Aorta (tissue), 5 donors: ENCODE measurements at regions not wholly inside any gene's neighbourhood (a gene's known extent, or its start where the extent isn't known, plus 50 kb on each side); places are given as distances from the start of the nearest gene placed in this dataset.

Experiments
- ATAC-seq: fragments of 200-7000 bp; cut with Tn5 transposase; one replicate; pipeline ENCODE4 v1.9.1; 2022; ENCODE audit warnings: moderate library complexity; ENCODE audit not compliant: low FRiP score
- DNase-seq, 2 donors: peaks; one replicate each; pipeline ENCODE4 v3.0.0-alpha.2; 2020
- H3K27ac ChIP-seq, 2 donors: one replicate each; pipeline ENCODE4 v1.5.1; 2013; ENCODE audit warnings: low read length in 2 of 2, mild to moderate bottlenecking in 2 of 2, moderate library complexity in 2 of 2, control low read depth in 1 of 2, inconsistent platforms in 1 of 2, low read depth in 1 of 2
- H3K27me3 ChIP-seq, 2 donors: one replicate each; pipeline ENCODE4 v1.6.1; 2013; ENCODE audit warnings: control low read depth in 1 of 2, low read length in 1 of 2, mild to moderate bottlenecking in 1 of 2, moderate library complexity in 1 of 2; ENCODE audit not compliant: insufficient read depth in 2 of 2, control insufficient read depth in 1 of 2
- H3K36me3 ChIP-seq, 2 donors: one replicate each; pipeline ENCODE4 v1.6.1; 2013; ENCODE audit warnings: control low read depth in 1 of 2, low read length in 1 of 2, mild to moderate bottlenecking in 1 of 2; ENCODE audit not compliant: insufficient read depth in 2 of 2, control insufficient read depth in 1 of 2
- H3K4me1 ChIP-seq, 2 donors: one replicate each; pipeline ENCODE4 v1.6.1; 2013; ENCODE audit warnings: low read length in 2 of 2, control low read depth in 1 of 2, mild to moderate bottlenecking in 1 of 2, moderate library complexity in 1 of 2; ENCODE audit not compliant: insufficient read depth in 2 of 2, control insufficient read depth in 1 of 2
- H3K4me3 ChIP-seq, 2 donors: one replicate each; pipeline ENCODE4 v1.5.1; 2013; ENCODE audit warnings: low read length in 2 of 2, control low read depth in 1 of 2, mild to moderate bottlenecking in 1 of 2
- H3K9me3 ChIP-seq: one replicate; pipeline ENCODE4 v1.6.1; 2013; ENCODE audit warnings: mild to moderate bottlenecking, low read length; ENCODE audit not compliant: control insufficient read depth
- WGBS, 2 donors: extraction: QIAGEN DNeasy Blood & Tissue Kit; methylation state at CpG; one replicate each; pipeline ENCODE4 v1.1.7; 2013; 5-methylcytosine and 5-hydroxymethylcytosine counted together
- intact Hi-C, 2 donors: fragments of 100-400 bp; cut with DNase I; formaldehyde crosslinking; loops; one replicate each; pipeline versions ENCODE4 v1.14.2 to v1.15.0; 2022
- donor health status: healthy with polysubstance abuse.
- donor health status: Bipolar disorder and iron deficiency.
- donor health status: DM: no; HTN: no; CAD: no.
- donor health status: DM: no; HTN: no; CAD: no.
- donor health status: DM: yes; HTN: yes; CAD: no.

DNA sequence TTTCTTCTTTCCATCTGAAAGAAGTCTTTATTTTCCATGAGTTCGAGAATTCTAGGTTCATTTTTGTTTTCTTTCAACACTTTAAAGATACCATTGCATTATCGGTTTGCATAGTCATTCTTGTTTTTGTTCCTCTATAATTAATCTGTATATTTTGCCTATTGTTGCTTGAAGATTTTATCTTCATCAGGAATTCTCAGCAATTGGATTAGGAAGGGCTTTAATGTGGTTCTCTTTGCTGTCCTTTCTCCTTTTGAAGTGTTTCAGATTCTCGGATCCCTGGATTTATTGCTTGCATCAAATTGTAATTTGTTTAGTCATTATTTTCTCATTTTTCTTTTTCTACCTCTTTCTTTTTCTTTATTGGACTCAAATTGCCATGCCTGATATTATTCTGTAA is 609.8 kb downstream of the TLR4 start:
- Histone ChIP-seq H3K27me3 (peaks cover 0 to 2% of the 10 kb centered on the region in 2 donors), H3K4me1 (no peaks in the 10 kb centered on the region), H3K9me3 (peaks cover 2% of the 10 kb centered on the region), H3K4me3 (no peak overlapping the region), H3K27ac (no peak overlapping the region), H3K36me3 (no peaks in the 10 kb centered on the region)
- intact Hi-C loops: no loop called here
- no peak for ATAC-seq
- DNase-seq: no peak
- 51 to 66% methylated on average over 3 of the region's 3 CpGs for WGBS, 2 donors

DNA sequence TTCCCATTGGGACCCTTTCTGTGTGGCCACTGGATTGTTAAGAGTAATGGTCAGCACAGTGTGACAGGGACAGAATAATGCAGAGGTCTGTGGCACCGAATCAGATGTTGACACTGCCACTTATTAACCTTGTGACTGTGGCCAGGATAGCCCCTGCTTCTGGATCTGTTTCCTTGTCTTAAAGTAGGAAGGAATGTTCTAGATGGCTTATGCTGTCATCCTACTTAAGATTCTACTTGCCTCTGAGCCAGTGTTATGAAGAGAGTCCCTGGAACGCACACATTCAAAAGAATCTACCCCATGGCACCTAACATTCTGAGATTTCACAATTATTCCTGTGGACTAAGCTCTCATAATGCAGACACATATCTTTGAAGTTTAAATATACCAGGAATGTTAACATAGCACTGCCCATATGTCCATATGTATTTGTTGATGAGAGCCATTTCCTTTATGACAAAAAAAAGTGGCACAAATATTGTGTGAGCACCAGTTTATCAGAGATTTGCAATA is 612.7 kb downstream of the TLR4 start:
- Histone ChIP-seq H3K36me3 (no peaks in the 10 kb centered on the region), H3K27ac (no peak overlapping the region), H3K27me3 (peaks cover 0 to 2% of the 10 kb centered on the region in 2 donors), H3K4me1 (no peaks in the 10 kb centered on the region), H3K4me3 (no peak overlapping the region), H3K9me3 (peaks cover 2% of the 10 kb centered on the region)
- 65 to 70% methylated on average over 2 of the region's 2 CpGs for WGBS, 2 donors
- ATAC-seq (no peak), DNase-seq (no peak)
- intact Hi-C loops: no loop called here

DNA sequence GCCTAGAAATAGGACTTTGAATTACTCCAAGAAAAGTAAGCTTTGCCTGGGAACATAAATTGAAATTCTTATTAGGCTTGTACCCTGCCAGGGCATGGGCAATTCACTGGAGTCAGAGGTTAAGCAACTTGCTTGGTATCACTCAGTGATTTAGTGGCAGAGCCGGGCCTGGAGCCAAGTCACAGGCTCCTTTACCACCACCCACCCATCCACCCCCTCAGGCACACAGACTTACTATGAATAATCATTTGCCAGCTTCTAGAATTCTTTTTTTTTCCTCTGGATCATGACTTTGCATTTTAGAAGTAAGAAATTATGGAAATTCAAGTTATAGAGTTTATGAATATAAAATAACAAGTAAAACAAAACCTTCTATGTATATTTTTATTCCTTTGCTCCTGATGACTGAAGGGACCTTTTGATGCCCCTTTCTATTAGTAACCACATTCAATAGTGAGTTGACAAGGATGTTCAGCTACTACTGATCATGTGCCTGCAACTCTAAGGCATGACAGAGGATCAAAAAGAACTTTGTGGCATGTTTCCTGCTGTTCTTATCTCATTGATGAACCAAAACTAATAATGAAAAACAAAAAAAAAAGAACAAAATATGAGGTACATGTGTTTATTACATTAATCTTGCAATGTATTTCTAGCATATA is 614.7 kb downstream of the TLR4 start:
- intact Hi-C loops: no loop called here
- 12 to 29% methylated on average over 1 of the region's 1 CpG for WGBS, 2 donors
- Histone ChIP-seq H3K36me3 (no peaks in the 10 kb centered on the region), H3K9me3 (peaks cover 2% of the 10 kb centered on the region), H3K27ac (no peak overlapping the region), H3K4me1 (no peaks in the 10 kb centered on the region), H3K27me3 (peaks cover 0 to 2% of the 10 kb centered on the region in 2 donors), H3K4me3 (no peak overlapping the region)
- no peak for ATAC-seq
- peak in 1 of 2 donors; percentile 74 for DNase-seq

DNA sequence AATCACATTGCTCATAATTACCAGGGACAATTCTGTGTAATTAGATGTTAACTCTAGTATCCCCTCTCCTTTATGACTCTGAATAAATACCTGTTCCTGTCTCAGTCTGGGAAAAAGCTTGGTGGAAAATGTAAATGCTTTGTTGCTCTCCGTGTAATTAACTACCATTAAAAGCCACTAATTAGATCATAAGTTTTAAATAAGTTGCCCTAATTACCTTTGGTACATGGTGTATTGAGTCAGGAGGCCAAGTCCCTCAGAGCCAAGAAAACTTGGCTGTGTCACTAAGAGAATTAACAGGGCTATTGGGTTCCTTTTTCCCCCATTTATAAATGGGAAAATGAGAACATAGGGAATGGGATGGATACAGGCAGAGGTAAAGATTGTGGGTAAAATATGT is 617.6 kb downstream of the TLR4 start:
- 65 to 68% methylated on average over 1 of the region's 1 CpG for WGBS, 2 donors
- H3K4me3 ChIP-seq: no peak overlapping the region
- DNase-seq: no peak
- peaks cover 0 to 2% of the 10 kb centered on the region in 2 donors for H3K27me3 ChIP-seq
- no peak for ATAC-seq
- no peak overlapping the region for H3K27ac ChIP-seq
- peaks cover 2% of the 10 kb centered on the region for H3K9me3 ChIP-seq
- no peaks in the 10 kb centered on the region for H3K36me3 ChIP-seq
- intact Hi-C loops: no loop called here
- H3K4me1 ChIP-seq: no peaks in the 10 kb centered on the region

DNA sequence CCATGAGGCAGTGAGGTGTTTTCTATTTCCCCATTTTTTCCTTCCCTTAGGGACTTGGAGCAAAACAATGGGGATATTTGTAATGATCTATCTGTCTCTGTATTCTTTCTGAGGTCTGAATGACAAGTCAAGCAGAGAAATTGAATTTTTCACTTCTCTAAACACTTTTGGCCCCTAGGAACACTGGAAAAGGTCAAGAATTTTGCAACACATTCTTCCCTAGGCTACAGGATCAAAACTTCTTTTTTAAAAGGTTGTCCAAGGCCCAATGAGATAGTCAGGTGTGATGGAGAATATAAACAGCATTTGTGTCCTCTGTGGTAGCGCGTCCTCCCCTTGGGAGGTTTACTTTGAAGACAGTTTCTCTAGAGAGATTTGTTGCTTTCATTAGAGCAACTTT is 620.5 kb downstream of the TLR4 start:
- no peak overlapping the region for H3K27ac ChIP-seq
- no peaks in the 10 kb centered on the region for H3K4me1 ChIP-seq
- H3K27me3 ChIP-seq: no peaks in the 10 kb centered on the region
- ATAC-seq: no peak
- no peaks in the 10 kb centered on the region for H3K36me3 ChIP-seq
- WGBS, 2 donors: 37 to 47% methylated on average over 2 of the region's 2 CpGs
- no peaks in the 10 kb centered on the region for H3K9me3 ChIP-seq
- DNase-seq: no peak
- intact Hi-C loops: no loop called here
- no peak overlapping the region for H3K4me3 ChIP-seq

DNA sequence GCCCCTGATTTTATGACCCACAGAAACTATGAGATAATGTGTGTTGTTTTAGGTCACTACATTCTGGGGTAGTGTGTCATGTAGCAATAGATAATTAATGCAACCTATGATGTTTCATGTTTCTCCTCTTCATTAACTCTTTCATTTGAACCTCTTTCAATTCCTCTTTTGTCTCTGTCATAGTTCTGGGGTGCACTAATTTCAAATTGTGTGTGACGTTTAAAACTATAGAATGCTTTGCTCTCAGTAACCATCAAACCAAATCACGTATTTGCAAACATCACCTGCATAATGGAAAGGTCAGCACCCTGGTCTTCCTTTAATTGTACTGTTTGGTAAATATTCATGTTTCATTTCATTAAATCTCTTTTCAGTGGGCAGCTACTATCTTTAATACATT is 621.6 kb downstream of the TLR4 start:
- DNase-seq (no peak), ATAC-seq (no peak)
- H3K4me1 ChIP-seq: no peaks in the 10 kb centered on the region
- H3K4me3 ChIP-seq: no peak overlapping the region
- no peaks in the 10 kb centered on the region for H3K9me3 ChIP-seq
- H3K36me3 ChIP-seq: no peaks in the 10 kb centered on the region
- H3K27ac ChIP-seq: no peak overlapping the region
- WGBS, 2 donors: 82% methylated on average over 2 of the region's 2 CpGs
- no peaks in the 10 kb centered on the region for H3K27me3 ChIP-seq
- intact Hi-C loops: no loop called here

DNA sequence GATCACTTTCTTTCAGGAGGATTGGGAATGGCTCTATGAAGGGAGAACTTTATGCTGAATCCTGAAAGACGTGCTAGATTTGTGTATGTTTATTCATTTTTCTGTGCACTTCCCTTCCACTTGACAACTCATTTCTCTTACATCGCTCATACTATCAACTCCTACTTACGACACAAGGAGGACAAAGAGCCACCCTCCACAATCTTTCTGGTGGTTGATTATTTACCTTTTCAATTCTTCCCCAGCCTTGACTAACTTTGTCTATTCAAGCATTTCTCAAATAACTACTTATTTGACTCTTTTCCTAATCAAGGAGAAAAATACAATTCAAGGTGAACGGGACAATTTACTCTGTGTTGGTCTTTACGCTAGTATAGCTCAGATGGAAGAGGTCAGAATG is 622.1 kb downstream of the TLR4 start:
- ATAC-seq: no peak
- Histone ChIP-seq H3K27me3 (no peaks in the 10 kb centered on the region), H3K27ac (no peak overlapping the region), H3K9me3 (no peaks in the 10 kb centered on the region), H3K36me3 (no peaks in the 10 kb centered on the region), H3K4me1 (no peaks in the 10 kb centered on the region), H3K4me3 (no peak overlapping the region)
- DNase-seq: no peak
- 65 to 69% methylated on average over 5 of the region's 5 CpGs for WGBS, 2 donors
- intact Hi-C loops: no loop called here

DNA sequence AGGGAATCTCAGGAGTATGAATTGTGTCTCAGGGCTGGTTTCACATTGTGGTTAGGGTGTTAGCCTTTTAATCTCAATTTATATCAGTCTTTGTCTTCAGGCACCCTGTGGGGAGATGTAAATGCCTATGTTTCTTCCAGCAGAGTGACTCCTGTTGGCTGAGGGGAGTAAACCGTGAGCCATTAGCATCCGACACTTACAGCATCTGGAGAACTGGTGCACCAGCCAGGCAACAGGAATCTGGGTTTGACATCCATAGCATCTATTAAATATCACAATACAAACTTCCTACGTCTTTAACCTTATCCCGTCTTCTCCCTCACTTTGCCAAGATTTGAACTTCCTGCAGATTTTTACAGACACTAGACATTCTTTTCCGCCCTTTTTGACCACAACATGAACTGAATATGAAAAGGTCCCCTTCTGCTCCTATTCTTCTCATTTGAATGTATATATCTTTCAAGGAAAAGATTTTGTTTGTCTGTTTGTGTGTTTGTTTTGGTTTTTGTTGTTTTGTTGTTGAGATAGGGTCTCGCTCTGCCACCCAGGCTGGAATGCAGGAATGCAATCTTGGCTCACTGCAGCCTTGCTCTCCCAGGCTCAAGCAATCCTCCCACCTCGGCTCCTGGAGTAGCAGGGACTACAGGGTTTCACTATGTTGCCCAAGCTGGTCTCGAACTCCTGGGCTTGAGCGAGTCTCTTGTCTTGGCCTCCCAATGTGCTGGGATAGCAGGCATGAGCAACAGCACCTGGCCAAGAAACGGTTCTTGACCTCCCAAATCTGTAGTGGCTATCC is 626.2 kb downstream of the TLR4 start:
- no peak for DNase-seq
- Histone ChIP-seq H3K27ac (no peak overlapping the region), H3K9me3 (no peaks in the 10 kb centered on the region), H3K4me3 (no peak overlapping the region), H3K4me1 (no peaks in the 10 kb centered on the region), H3K36me3 (no peaks in the 10 kb centered on the region), H3K27me3 (no peaks in the 10 kb centered on the region)
- WGBS, 2 donors: 71 to 72% methylated on average over 10 of the region's 10 CpGs
- intact Hi-C loops: no loop called here
- no peak for ATAC-seq

DNA sequence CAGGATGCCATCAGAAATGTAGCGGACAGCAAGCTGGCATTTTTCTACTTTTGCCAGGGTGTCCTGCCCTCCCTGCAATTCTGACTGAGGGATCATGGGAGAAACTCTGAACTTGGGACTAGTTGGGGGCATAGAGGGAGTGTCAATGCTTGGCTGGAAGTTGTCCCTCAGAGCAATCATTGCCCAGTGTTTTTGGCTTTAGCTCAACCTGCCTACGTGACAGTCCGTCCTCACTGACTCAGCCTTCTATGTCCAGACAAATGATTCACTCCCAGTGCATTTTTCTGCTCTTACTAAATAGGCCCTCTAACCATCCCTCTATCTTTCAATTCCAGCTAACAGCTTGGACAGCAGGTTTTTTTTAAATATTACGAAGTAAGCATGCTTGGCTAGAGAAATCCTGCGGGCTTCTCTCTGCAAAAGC is 627.4 kb downstream of the TLR4 start:
- no peak overlapping the region for H3K27ac ChIP-seq
- 60 to 68% methylated on average over 5 of the region's 5 CpGs for WGBS, 2 donors
- intact Hi-C loops: no loop called here

More for the DNA sequence above, 627.4 kb downstream of the TLR4 start:
- Histone ChIP-seq H3K4me3 (no peak overlapping the region), H3K27me3 (no peaks in the 10 kb centered on the region), H3K4me1 (no peaks in the 10 kb centered on the region), H3K36me3 (no peaks in the 10 kb centered on the region), H3K9me3 (no peaks in the 10 kb centered on the region)
- ATAC-seq (no peak), DNase-seq (no peak)
